Right lobe of liver (tissue), 6 donors: ENCODE measurements at regions not wholly inside any gene's neighbourhood (a gene's known extent, or its start where the extent isn't known, plus 50 kb on each side); places are given as distances from the start of the nearest gene placed in this dataset.

ENCODE experiments used
- ATAC-seq, 4 donors: fragments of 200-7000 bp; cut with Tn5 transposase; one replicate each; pipeline ENCODE4 v1.9.1; 2020; ENCODE audit warnings: mild to moderate bottlenecking in 4 of 4, moderate library complexity in 4 of 4
- DNase-seq, 3 donors: peaks; one replicate each; pipeline ENCODE4 v3.0.0-alpha.2; 2020
- H3K27ac ChIP-seq, 3 donors: fragments of 200-600 bp; one replicate each; pipeline ENCODE4 v1.8.0; 2022
- H3K27me3 ChIP-seq, 2 donors: fragments of 200-600 bp; one replicate each; pipeline ENCODE4 v1.8.0; 2022
- H3K36me3 ChIP-seq, 4 donors: fragments of 200-600 bp; sonication (generic) in 1 of 4; one replicate each; pipeline versions ENCODE4 v1.5.1 to v1.8.0; 2017 to 2022; ENCODE audit warnings: control low read depth in 1 of 4
- H3K4me1 ChIP-seq, 4 donors: fragments of 200-600 bp; sonication (generic) in 1 of 4; one replicate each; pipeline versions ENCODE4 v1.5.1 to v1.8.0; 2017 to 2022; ENCODE audit warnings: control low read depth in 1 of 4
- H3K4me3 ChIP-seq, 3 donors: fragments of 200-600 bp; one replicate each; pipeline ENCODE4 v1.8.0; 2022
- H3K9me3 ChIP-seq, 4 donors: fragments of 200-600 bp; sonication (generic) in 1 of 4; one replicate each; pipeline versions ENCODE4 v1.5.1 to v1.8.0; 2017 to 2022; ENCODE audit warnings: control low read depth in 1 of 4
- POLR2A ChIP-seq: fragments of 450-650 bp; IDR thresholded peaks from one replicate; pipeline ENCODE4 v1.6.1; 2017; ENCODE audit warnings: antibody characterized with exemption, mild to moderate bottlenecking
- WGBS: methylation state at CpG from one replicate; pipeline ENCODE4 v1.1.6; 2018; ENCODE audit warnings: low coverage, low lambda C conversion rate; ENCODE audit not compliant: insufficient coverage; ENCODE audit errors: missing lambda C conversion rate; 5-methylcytosine and 5-hydroxymethylcytosine counted together
- intact Hi-C, 2 donors: fragments of 100-400 bp; cut with DNase I; formaldehyde crosslinking; loops; one replicate each; pipeline versions ENCODE4 v1.11.2 to v1.14.1; 2022
- TF ChIP-seq, protein P1 (sequence below), 4 donors: fragments of 200-600 bp in 3 of 4; fragments of 450-650 bp in 1 of 4; IDR thresholded peaks; one replicate each; pipeline versions ENCODE4 v1.5.1 to v1.8.0; 2016 to 2022; ENCODE audit warnings: antibody characterized with exemption in 4 of 4, mild to moderate bottlenecking in 2 of 4
- donor health status: DM: no; HTN: yes; CAD: no.
- donor health status: DM: no; HTN: no; CAD: no.
- donor health status: DM: no; HTN: no; CAD: no.
- donor health status: DM: no; HTN: yes; CAD: no.
- donor health status: DM: no; HTN: yes; CAD: no.

DNA sequence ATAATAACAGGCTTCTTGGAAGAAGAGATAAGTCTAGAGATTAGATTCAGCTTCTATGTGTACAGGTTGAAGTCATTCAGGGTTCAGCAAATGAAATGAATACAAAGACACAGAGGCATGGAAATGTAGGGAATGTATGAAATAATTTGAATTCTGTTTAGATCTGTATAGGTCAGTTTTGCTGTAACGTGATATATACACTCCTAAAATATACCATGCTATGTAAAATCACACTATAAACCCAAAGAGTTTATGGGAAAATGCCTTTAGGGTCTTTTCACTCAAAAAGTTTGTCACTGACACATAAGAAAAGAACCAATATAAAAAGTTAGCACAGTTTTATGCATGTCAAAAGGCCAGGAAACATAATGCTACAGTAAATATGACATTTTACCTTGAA lies 854.0 kb downstream of the LRFN5 start:
- intact Hi-C loops, result no loop called here
- Histone ChIP-seq H3K4me3 (no peak overlapping the region), H3K9me3 (peaks cover 0 to 3% (median 0%) of the 10 kb centered on the region in 4 donors), H3K27ac (no peak overlapping the region), H3K36me3 (no peaks in the 10 kb centered on the region), H3K4me1 (no peaks in the 10 kb centered on the region), H3K27me3 (no peaks in the 10 kb centered on the region)
- WGBS, result 25% methylated on average over 1 of the region's 1 CpG
- DNase-seq (no peak), ATAC-seq (no peak)
- no peak for TF ChIP-seq POLR2A
- TF ChIP-seq, protein P1, sequence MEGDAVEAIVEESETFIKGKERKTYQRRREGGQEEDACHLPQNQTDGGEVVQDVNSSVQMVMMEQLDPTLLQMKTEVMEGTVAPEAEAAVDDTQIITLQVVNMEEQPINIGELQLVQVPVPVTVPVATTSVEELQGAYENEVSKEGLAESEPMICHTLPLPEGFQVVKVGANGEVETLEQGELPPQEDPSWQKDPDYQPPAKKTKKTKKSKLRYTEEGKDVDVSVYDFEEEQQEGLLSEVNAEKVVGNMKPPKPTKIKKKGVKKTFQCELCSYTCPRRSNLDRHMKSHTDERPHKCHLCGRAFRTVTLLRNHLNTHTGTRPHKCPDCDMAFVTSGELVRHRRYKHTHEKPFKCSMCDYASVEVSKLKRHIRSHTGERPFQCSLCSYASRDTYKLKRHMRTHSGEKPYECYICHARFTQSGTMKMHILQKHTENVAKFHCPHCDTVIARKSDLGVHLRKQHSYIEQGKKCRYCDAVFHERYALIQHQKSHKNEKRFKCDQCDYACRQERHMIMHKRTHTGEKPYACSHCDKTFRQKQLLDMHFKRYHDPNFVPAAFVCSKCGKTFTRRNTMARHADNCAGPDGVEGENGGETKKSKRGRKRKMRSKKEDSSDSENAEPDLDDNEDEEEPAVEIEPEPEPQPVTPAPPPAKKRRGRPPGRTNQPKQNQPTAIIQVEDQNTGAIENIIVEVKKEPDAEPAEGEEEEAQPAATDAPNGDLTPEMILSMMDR (IDR thresholded peaks at IDR 0.05), result no peak

DNA sequence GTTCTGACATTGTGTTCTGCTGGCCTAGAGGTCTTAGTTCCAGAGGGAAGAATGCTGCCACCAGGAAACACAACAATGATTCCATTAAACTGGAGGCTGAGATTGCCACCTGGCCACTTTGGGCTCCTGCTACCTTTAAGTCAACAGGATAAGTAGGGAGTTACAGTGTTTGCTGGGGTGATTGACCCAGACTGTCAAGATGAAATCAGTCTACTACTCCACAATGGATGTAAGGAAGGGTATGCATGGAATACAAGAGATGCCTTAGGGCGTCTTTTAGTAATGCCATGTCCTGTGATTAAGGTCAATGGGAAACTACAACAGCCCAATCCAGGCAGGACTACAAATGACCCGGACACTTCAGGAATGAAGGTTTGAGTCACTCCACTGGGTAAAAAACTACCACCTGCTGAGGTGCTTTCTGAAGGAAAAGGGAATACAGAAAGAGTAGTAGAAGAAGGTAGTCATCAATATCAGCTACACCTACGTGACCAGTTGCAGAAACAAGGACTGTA lies 852.6 kb downstream of the LRFN5 start:
- Histone ChIP-seq H3K36me3 (no peaks in the 10 kb centered on the region), H3K4me3 (no peak overlapping the region), H3K27ac (no peak overlapping the region), H3K27me3 (no peaks in the 10 kb centered on the region), H3K9me3 (peaks cover 0 to 3% (median 0%) of the 10 kb centered on the region in 4 donors), H3K4me1 (no peaks in the 10 kb centered on the region)
- intact Hi-C loops, result no loop called here
- ATAC-seq (no peak), DNase-seq (no peak)
- 63% methylated on average over 3 of the region's 3 CpGs for WGBS
- TF ChIP-seq POLR2A, result no peak
- TF ChIP-seq, protein P1 (IDR thresholded peaks at IDR 0.05), result no peak

DNA sequence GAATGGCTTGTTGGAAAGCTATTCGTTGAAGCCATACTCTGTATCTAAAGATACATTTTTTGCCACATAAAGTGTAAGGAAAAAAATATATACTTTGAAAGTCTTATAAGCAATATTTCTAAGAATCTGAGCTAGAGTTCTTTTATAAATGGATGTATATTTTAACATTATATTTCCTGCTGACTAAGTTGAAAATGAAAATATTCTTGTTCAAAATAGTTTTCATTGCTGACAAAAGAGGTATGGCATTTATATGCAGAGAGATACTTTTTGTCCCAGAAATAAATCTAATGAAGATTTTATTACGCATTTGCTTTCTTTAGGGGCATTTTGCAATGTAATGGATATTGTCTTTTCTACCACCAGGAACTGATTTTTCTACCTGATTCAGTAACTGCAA lies 834.9 kb downstream of the LRFN5 start:
- ATAC-seq (no peak), DNase-seq (no peak)
- TF ChIP-seq, protein P1 (IDR thresholded peaks at IDR 0.05), result no peak
- TF ChIP-seq POLR2A, result no peak

DNA sequence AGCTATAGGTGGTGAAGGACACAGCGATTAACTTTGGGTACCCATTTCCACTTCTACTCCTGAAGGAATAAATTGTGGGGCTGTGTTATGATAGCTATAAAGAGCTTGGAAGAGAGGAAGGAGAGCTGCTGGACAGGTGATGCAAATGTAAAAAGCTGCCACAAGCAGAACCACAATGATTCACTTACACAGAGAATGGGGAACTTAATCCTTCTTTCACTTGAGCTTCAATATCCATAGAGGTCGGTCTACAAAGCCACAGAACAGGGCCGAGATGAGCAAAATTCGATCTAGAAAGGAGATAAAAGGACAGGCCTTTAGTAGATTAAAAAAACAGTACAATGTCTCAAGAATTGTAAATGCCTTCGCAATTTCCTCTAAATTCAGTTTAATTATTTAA lies 831.1 kb downstream of the LRFN5 start:
- 39% methylated on average over 5 of the region's 5 CpGs for WGBS

More for the DNA sequence above, 834.9 kb downstream of the LRFN5 start:
- Histone ChIP-seq H3K27me3 (no peaks in the 10 kb centered on the region), H3K4me3 (no peak overlapping the region), H3K4me1 (no peaks in the 10 kb centered on the region), H3K36me3 (no peaks in the 10 kb centered on the region), H3K27ac (no peak overlapping the region), H3K9me3 (no peaks in the 10 kb centered on the region)
- intact Hi-C loops, result no loop called here
- 44% methylated on average over 2 of the region's 2 CpGs for WGBS

More for the DNA sequence above, 831.1 kb downstream of the LRFN5 start:
- no peak for ATAC-seq
- TF ChIP-seq POLR2A, result no peak
- TF ChIP-seq, protein P1 (IDR thresholded peaks at IDR 0.05), result no peak
- DNase-seq, result no peak
- intact Hi-C loops, result no loop called here
- Histone ChIP-seq H3K27me3 (no peaks in the 10 kb centered on the region), H3K36me3 (no peaks in the 10 kb centered on the region), H3K9me3 (no peaks in the 10 kb centered on the region), H3K4me3 (no peak overlapping the region), H3K4me1 (no peaks in the 10 kb centered on the region), H3K27ac (no peak overlapping the region)
